IPS-18a (cell line): ENCODE measurements at regions not wholly inside any gene's neighbourhood (a gene's known extent, or its start where the extent isn't known, plus 50 kb on each side); places are given as distances from the start of the nearest gene placed in this dataset.

Source experiments
- H3K27ac ChIP-seq: one replicate; pipeline ENCODE4 v1.5.1; 2013; ENCODE audit warnings: low read length
- H3K27me3 ChIP-seq: one replicate; pipeline ENCODE4 v1.6.1; 2013; ENCODE audit warnings: mild to moderate bottlenecking, low read length; ENCODE audit not compliant: control insufficient read depth, insufficient read depth
- H3K36me3 ChIP-seq: one replicate; pipeline ENCODE4 v1.6.1; 2013; ENCODE audit warnings: low read depth, low read length; ENCODE audit not compliant: control insufficient read depth
- H3K4me1 ChIP-seq: one replicate; pipeline ENCODE4 v1.6.1; 2013; ENCODE audit warnings: low read depth, low read length; ENCODE audit not compliant: control insufficient read depth
- H3K4me3 ChIP-seq: one replicate; pipeline ENCODE4 v1.5.1; 2013; ENCODE audit warnings: low read length
- H3K9ac ChIP-seq: one replicate; pipeline ENCODE4 v1.6.1; 2013; ENCODE audit warnings: mild to moderate bottlenecking, low read length, moderate library complexity
- H3K9me3 ChIP-seq: one replicate; pipeline ENCODE4 v1.6.1; 2013; ENCODE audit warnings: low read depth, low read length; ENCODE audit not compliant: control insufficient read depth

DNA sequence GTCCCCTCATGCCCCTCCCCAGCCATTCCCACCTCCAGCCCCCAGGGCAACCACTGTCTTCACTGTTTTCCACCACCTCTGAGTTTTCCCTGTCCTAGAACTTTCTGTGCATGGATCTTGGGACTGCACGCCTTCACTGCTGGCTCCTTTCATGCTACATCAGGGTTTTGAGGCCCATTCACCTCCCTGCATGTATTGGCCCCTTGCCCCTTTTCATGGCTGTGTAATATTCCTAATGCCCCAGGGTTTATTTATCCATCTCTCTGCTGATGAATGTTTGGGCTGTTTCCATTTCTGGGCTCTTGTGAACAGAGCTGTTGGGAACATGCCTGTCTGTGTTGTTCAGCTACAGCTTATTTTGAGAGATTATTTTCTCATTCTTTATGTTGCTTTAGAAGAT lies 205.0 kb downstream of the RBFOX3 start:
- Histone ChIP-seq H3K36me3 (no peaks in the 10 kb centered on the region), H3K4me3 (no peak overlapping the region), H3K27me3 (peaks cover 16% of the 10 kb centered on the region), H3K27ac (no peak overlapping the region), H3K9ac (no peak overlapping the region), H3K9me3 (no peaks in the 10 kb centered on the region), H3K4me1 (peaks cover 2% of the 10 kb centered on the region)

- H3K27ac ChIP-seq = no peak overlapping the region
- H3K9me3 ChIP-seq = no peaks in the 10 kb centered on the region
- no peak overlapping the region for H3K4me3 ChIP-seq
- peaks cover 31% of the 10 kb centered on the region for H3K27me3 ChIP-seq
- no peaks in the 10 kb centered on the region for H3K36me3 ChIP-seq
- no peak overlapping the region for H3K9ac ChIP-seq
- H3K4me1 ChIP-seq = peaks cover 4% of the 10 kb centered on the region
These were observed 206.5 kb downstream of the RBFOX3 start for GRCh38 chr17:79404136-79404911.

DNA sequence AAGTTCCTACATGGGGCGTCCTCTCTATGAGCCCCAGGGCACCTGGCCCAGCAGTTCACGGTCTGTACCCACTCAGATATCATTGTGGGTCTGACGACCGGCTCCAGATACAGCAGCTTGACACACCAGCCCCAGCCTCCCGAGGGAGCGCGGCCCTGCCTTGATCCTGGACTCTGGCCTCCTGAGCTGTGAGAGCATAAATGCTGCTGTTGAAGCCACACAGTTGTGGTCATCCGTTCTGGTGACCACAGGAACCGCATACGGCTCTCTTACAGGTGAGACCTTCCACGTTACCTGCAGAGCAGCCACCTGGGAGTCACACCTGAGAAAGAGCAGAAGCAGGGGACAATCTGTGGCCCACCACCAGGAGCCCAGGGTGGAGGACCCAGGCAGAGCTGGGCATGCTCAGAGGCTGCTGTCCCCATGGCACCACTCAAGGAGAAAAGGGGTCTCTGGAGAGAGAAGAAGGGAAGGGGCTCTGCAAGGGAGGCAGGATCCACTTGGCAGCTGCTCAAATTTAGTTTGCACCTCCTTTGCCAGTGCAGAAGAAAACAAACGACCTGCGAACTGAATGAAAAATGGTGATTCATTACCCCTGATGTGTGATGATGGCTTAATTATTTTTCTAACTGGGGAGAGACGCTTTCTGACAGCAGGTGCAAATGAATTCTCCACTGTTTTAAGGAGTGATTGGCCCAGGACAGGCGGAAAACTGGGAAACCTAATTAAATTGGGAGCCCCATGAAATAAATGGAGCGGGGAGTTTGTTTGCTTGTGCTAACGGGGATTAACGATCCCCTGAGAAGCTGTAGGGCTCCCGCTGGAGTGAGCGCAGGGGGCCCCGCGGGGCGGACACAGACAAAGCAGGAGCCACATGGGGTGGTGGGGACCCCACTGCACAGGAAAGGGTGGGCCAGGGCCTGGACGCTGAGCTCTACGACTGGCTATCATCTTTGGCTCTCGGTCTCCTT lies 208.9 kb downstream of the RBFOX3 start:
- Histone ChIP-seq H3K36me3 (no peaks in the 10 kb centered on the region), H3K9ac (no peak overlapping the region), H3K4me3 (peak overlapping the region; percentile 66), H3K27me3 (peaks cover 31% of the 10 kb centered on the region), H3K9me3 (no peaks in the 10 kb centered on the region), H3K27ac (no peak overlapping the region), H3K4me1 (peaks cover 4% of the 10 kb centered on the region)

DNA sequence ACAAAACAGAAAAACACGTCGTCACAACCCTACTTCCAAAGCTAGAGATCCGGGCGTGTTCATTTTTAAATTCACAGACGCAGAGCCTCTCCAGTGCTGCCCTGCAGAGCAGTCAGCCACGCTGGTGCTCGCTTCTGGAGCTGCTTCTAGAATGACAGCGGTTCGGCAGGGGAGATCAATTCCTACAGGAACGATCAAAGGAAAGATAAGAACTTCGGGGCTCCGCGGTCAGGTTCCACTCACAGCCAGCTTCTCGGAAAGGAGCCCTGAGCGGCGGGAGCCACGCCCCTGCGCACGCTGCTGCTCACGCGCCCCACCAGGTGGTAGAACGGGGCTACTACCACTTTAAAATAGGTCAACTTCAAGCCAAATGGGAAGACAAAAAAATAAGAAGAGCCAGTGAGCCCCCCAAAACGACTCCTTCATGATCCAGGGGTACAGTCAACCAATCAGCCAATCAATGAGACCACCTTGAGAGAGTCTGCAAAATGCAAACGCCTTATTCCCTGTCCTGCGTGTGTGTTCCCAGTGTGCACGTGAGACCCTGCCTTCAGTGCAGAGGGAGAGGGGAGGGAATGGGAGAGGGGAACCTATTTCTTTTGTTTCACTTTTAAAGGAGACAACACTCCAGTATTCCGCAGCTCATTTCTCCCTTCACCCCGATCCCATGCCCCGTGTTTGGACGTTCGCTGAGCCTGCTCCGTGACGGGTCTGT lies 209.7 kb downstream of the RBFOX3 start:
- Histone ChIP-seq H3K4me3 (peak overlapping the region; percentile 66), H3K4me1 (peaks cover 4% of the 10 kb centered on the region), H3K27me3 (peaks cover 31% of the 10 kb centered on the region), H3K9ac (no peak overlapping the region), H3K9me3 (no peaks in the 10 kb centered on the region), H3K27ac (no peak overlapping the region), H3K36me3 (no peaks in the 10 kb centered on the region)

- Histone ChIP-seq H3K4me1 (peaks cover 4% of the 10 kb centered on the region), H3K36me3 (no peaks in the 10 kb centered on the region), H3K27me3 (peaks cover 31% of the 10 kb centered on the region), H3K4me3 (no peak overlapping the region), H3K27ac (no peak overlapping the region), H3K9ac (no peak overlapping the region), H3K9me3 (no peaks in the 10 kb centered on the region)
These were observed 211.2 kb downstream of the RBFOX3 start for GRCh38 chr17:79399610-79400144.

DNA sequence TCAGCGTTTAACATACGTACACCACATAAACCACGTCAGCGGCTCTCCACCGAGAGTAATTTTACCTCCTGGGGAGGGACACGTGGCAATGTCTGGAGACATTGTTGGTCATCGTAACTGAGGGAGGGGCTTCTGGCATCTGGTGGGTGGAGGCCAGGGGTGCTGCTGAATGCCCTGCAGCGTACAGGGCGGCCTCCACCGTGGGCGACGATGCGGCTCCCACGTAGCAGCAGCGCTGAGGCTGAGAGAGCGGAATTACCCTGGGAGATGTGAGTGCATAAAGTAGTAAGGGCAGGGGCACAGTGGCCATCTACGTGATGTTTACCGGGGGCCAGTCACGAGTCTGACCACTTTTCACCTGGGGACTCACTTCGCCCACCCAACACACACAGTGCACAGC lies 212.4 kb downstream of the RBFOX3 start:
- H3K4me1 ChIP-seq = peaks cover 4% of the 10 kb centered on the region
- peaks cover 31% of the 10 kb centered on the region for H3K27me3 ChIP-seq
- no peaks in the 10 kb centered on the region for H3K9me3 ChIP-seq
- no peak overlapping the region for H3K27ac ChIP-seq
- no peak overlapping the region for H3K9ac ChIP-seq
- H3K36me3 ChIP-seq = no peaks in the 10 kb centered on the region
- H3K4me3 ChIP-seq = no peak overlapping the region

- Histone ChIP-seq H3K9ac (no peak overlapping the region), H3K36me3 (no peaks in the 10 kb centered on the region), H3K9me3 (no peaks in the 10 kb centered on the region), H3K27me3 (peaks cover 34% of the 10 kb centered on the region), H3K27ac (no peak overlapping the region), H3K4me3 (no peak overlapping the region), H3K4me1 (peaks cover 4% of the 10 kb centered on the region)
These were observed 214.2 kb downstream of the RBFOX3 start for GRCh38 chr17:79396696-79397095.

- Histone ChIP-seq H3K4me1 (no peaks in the 10 kb centered on the region), H3K4me3 (no peak overlapping the region), H3K9me3 (no peaks in the 10 kb centered on the region), H3K27me3 (peaks cover 26% of the 10 kb centered on the region), H3K36me3 (no peaks in the 10 kb centered on the region), H3K9ac (no peak overlapping the region), H3K27ac (no peak overlapping the region)
These were observed 215.3 kb downstream of the RBFOX3 start for GRCh38 chr17:79395545-79395944.

- Histone ChIP-seq H3K27me3 (peaks cover 22% of the 10 kb centered on the region), H3K4me1 (no peaks in the 10 kb centered on the region), H3K4me3 (no peak overlapping the region), H3K9me3 (no peaks in the 10 kb centered on the region), H3K9ac (no peak overlapping the region), H3K36me3 (no peaks in the 10 kb centered on the region), H3K27ac (no peak overlapping the region)
These were observed 215.8 kb downstream of the RBFOX3 start for GRCh38 chr17:79395066-79395465.

- H3K27me3 ChIP-seq = peaks cover 14% of the 10 kb centered on the region
- no peaks in the 10 kb centered on the region for H3K4me1 ChIP-seq
- H3K27ac ChIP-seq = no peak overlapping the region
- no peaks in the 10 kb centered on the region for H3K36me3 ChIP-seq
- no peaks in the 10 kb centered on the region for H3K9me3 ChIP-seq
- no peak overlapping the region for H3K4me3 ChIP-seq
- H3K9ac ChIP-seq = no peak overlapping the region
These were observed 217.3 kb downstream of the RBFOX3 start for GRCh38 chr17:79393358-79394052.
